ENCODE measurements at regions not wholly inside any gene's neighbourhood (a gene's known extent, or its start where the extent isn't known, plus 50 kb on each side); places are given as distances from the start of the nearest gene placed in this dataset.

- no peak for DNase-seq
Observed at GRCh38 chr2:41078341-41078740, 626.5 kb upstream of the SLC8A1 start.

GRCh38 chr2:41079011-41079410, 627.1 kb upstream of the SLC8A1 start:
- no peak for DNase-seq

- no peak for DNase-seq
Observed at GRCh38 chr2:41084321-41084720, 632.4 kb upstream of the SLC8A1 start.

- no peak for DNase-seq
Observed at GRCh38 chr2:41087946-41088345, 636.1 kb upstream of the SLC8A1 start.

- no peak for DNase-seq
Observed at GRCh38 chr2:41101281-41101680, 649.4 kb upstream of the SLC8A1 start.

- no peak for DNase-seq
Observed at GRCh38 chr2:41109744-41110143, 657.9 kb upstream of the SLC8A1 start.

GRCh38 chr2:41111836-41112627, 660.1 kb upstream of the SLC8A1 start:
- DNase-seq = no peak

- no peak for DNase-seq
Observed at GRCh38 chr2:41116106-41116797, 664.4 kb upstream of the SLC8A1 start.

GRCh38 chr2:41119489-41119888, 667.6 kb upstream of the SLC8A1 start:
- DNase-seq = no peak

- DNase-seq = no peak
Observed at GRCh38 chr2:41123341-41123740, 671.5 kb upstream of the SLC8A1 start.

GRCh38 chr2:41127351-41127750, 675.5 kb upstream of the SLC8A1 start:
- no peak for DNase-seq

GRCh38 chr2:41129988-41130387, 678.1 kb upstream of the SLC8A1 start:
- DNase-seq = no peak

GRCh38 chr2:41137031-41137430, 685.1 kb upstream of the SLC8A1 start:
- no peak for DNase-seq

GRCh38 chr2:41141146-41141791, 689.4 kb upstream of the SLC8A1 start:
- no peak for DNase-seq

GRCh38 chr2:41142478-41142877, 690.6 kb upstream of the SLC8A1 start:
- no peak for DNase-seq

GRCh38 chr2:41145066-41145465, 693.2 kb upstream of the SLC8A1 start:
- DNase-seq = no peak

- DNase-seq = no peak
Observed at GRCh38 chr2:41149054-41149453, 697.2 kb upstream of the SLC8A1 start.

- no peak for DNase-seq
Observed at GRCh38 chr2:41151746-41152145, 699.9 kb upstream of the SLC8A1 start.

- no peak for DNase-seq
Observed at GRCh38 chr2:41152318-41152717, 700.4 kb upstream of the SLC8A1 start.

- no peak for DNase-seq
Observed at GRCh38 chr2:41160439-41160838, 708.5 kb upstream of the SLC8A1 start.

GRCh38 chr2:41167014-41167413, 715.1 kb upstream of the SLC8A1 start:
- DNase-seq = no peak

GRCh38 chr2:41169744-41170143, 717.9 kb upstream of the SLC8A1 start:
- DNase-seq = no peak

- DNase-seq = no peak
Observed at GRCh38 chr2:41170589-41170988, 718.7 kb upstream of the SLC8A1 start.

GRCh38 chr2:41180387-41180786, 728.5 kb upstream of the SLC8A1 start:
- no peak for DNase-seq

Measured in CD4-positive, alpha-beta T cell treated with Interleukin-10 for 1 hour (primary cell).